IMR-90 (cell line): ENCODE measurements at regions not wholly inside any gene's neighbourhood (a gene's known extent, or its start where the extent isn't known, plus 50 kb on each side); places are given as distances from the start of the nearest gene placed in this dataset.

Source experiments
- ATAC-seq: fragments of 200-7000 bp; cut with Tn5 transposase; 2 replicates; pipeline ENCODE4 v1.9.1; 2020; ENCODE audit warnings: low read depth, mild to moderate bottlenecking, moderate library complexity
- BruUV-seq: library from RNA; stranded (reverse); fragments of 400-500 nt; replicated peaks from 2 replicates; lab custom pipeline; 2021; lab: Mats Ljungman, UMichigan
- CTCF ChIA-PET: fragments of 300-600 bp; formaldehyde crosslinking; extraction: SDS; loops from one replicate; lab custom pipeline; 2021; ENCODE audit warnings: antibody characterized with exemption; lab: Yijun Ruan, JAX
- POLR2A ChIA-PET: fragments of 300-600 bp; sonication (Branson Sonifier 250); formaldehyde crosslinking; loops from one replicate; lab custom pipeline; 2022; ENCODE audit warnings: antibody characterized with exemption; ENCODE audit not compliant: unreplicated experiment; lab: Charles Lee
- DNase-seq: peaks from one replicate; pipeline ENCODE4 v3.0.0; 2013
- H2AFZ ChIP-seq: replicated peaks from 2 replicates; pipeline ENCODE3; 2013; ENCODE audit warnings: low read length, mild to moderate bottlenecking; ENCODE audit not compliant: poor library complexity
- H2AK5ac ChIP-seq: 2 replicates; pipeline ENCODE4 v1.6.1; 2013; ENCODE audit warnings: low read depth, low read length, inconsistent platforms
- H2AK9ac ChIP-seq: replicated peaks from 2 replicates; pipeline ENCODE3; 2013; ENCODE audit warnings: mild to moderate bottlenecking, low read depth, low read length, moderate library complexity; ENCODE audit not compliant: poor library complexity
- H2BK120ac ChIP-seq: 2 replicates; pipeline ENCODE4 v1.6.1; 2013; ENCODE audit warnings: low read depth, low read length, inconsistent platforms
- H2BK15ac ChIP-seq: 3 replicates; pipeline ENCODE4 v1.6.1; 2013; ENCODE audit warnings: low read depth, low read length, inconsistent platforms
- H2BK20ac ChIP-seq: 2 replicates; pipeline ENCODE4 v1.6.1; 2013; ENCODE audit warnings: low read depth, mild to moderate bottlenecking, inconsistent platforms, low read length, moderate library complexity
- H2BK5ac ChIP-seq: 2 replicates; pipeline ENCODE4 v1.6.1; 2013; ENCODE audit warnings: mild to moderate bottlenecking, low read depth, low read length, inconsistent platforms; ENCODE audit not compliant: poor library complexity, severe bottlenecking
- H3K14ac ChIP-seq: replicated peaks from 2 replicates; pipeline ENCODE4 v1.6.1; 2013; ENCODE audit warnings: low read depth, low read length, inconsistent platforms
- H3K18ac ChIP-seq: 2 replicates; pipeline ENCODE4 v1.6.1; 2013; ENCODE audit warnings: low read depth, low read length, control low read depth
- H3K23ac ChIP-seq: 2 replicates; pipeline ENCODE4 v1.6.1; 2013; ENCODE audit warnings: low read depth, low read length, inconsistent platforms
- H3K27ac ChIP-seq: 2 replicates; pipeline ENCODE4 v1.5.1; 2013; ENCODE audit warnings: mild to moderate bottlenecking, control low read depth, low read length; ENCODE audit not compliant: insufficient read depth
- H3K27me3 ChIP-seq: 2 replicates; pipeline ENCODE4 v1.6.1; 2013; ENCODE audit warnings: low read length; ENCODE audit not compliant: control insufficient read depth, insufficient read depth
- H3K36me3 ChIP-seq: 2 replicates; pipeline ENCODE4 v1.6.1; 2013; ENCODE audit warnings: low read length, mixed read lengths; ENCODE audit not compliant: control insufficient read depth, insufficient read depth
- H3K4ac ChIP-seq: 2 replicates; pipeline ENCODE4 v1.6.1; 2013; ENCODE audit warnings: low read depth, low read length, inconsistent platforms
- H3K4me1 ChIP-seq: 2 replicates; pipeline ENCODE4 v1.6.1; 2013; ENCODE audit warnings: low read length, mixed read lengths; ENCODE audit not compliant: control insufficient read depth, insufficient read depth
- H3K4me2 ChIP-seq: 2 replicates; pipeline ENCODE4 v1.6.1; 2013; ENCODE audit warnings: low read depth, mild to moderate bottlenecking, control low read depth, low read length, moderate library complexity
- H3K4me3 ChIP-seq: 2 replicates; pipeline ENCODE4 v1.5.1; 2013; ENCODE audit warnings: low read depth, mild to moderate bottlenecking, control low read depth, low read length, moderate library complexity; ENCODE audit not compliant: insufficient read depth
- H3K56ac ChIP-seq: 2 replicates; pipeline ENCODE4 v1.6.1; 2013; ENCODE audit warnings: low read length, inconsistent platforms; ENCODE audit not compliant: insufficient read depth; ENCODE audit errors: extremely low read depth
- H3K79me1 ChIP-seq, 2 experiments: 2 replicates each; pipeline ENCODE4 v1.6.1; 2013; ENCODE audit warnings: low read length in 2 of 2, inconsistent platforms in 1 of 2, low read depth in 1 of 2
- H3K9ac ChIP-seq: 2 replicates; pipeline ENCODE4 v1.6.1; 2013; ENCODE audit warnings: low read depth, low read length, control low read depth
- H3K9me1 ChIP-seq: 2 replicates; pipeline ENCODE4 v1.6.1; 2013; ENCODE audit warnings: low read length, inconsistent platforms; ENCODE audit not compliant: insufficient read depth
- H3K9me3 ChIP-seq: 2 replicates; pipeline ENCODE4 v1.6.1; 2013; ENCODE audit warnings: low read length; ENCODE audit not compliant: control insufficient read depth, insufficient read depth
- H4K20me1 ChIP-seq: 2 replicates; pipeline ENCODE4 v1.6.1; 2013; ENCODE audit warnings: low read length, inconsistent platforms; ENCODE audit not compliant: insufficient read depth
- H4K5ac ChIP-seq: 2 replicates; pipeline ENCODE4 v1.6.1; 2013; ENCODE audit warnings: mild to moderate bottlenecking, low read depth, low read length, control low read depth
- H4K8ac ChIP-seq, 2 experiments: 2 replicates each; pipeline ENCODE4 v1.6.1; 2013; ENCODE audit warnings: low read depth in 2 of 2, low read length in 2 of 2, control low read depth in 1 of 2, inconsistent platforms in 1 of 2
- H4K91ac ChIP-seq: 2 replicates; pipeline ENCODE4 v1.6.1; 2013; ENCODE audit warnings: low read depth, low read length, inconsistent platforms; ENCODE audit not compliant: insufficient read depth
- CTCF ChIP-seq: conservative IDR thresholded peaks from 2 replicates; pipeline ENCODE4 v1.5.1; 2012; ENCODE audit warnings: mild to moderate bottlenecking, low read depth, low read length, improper control_type of control experiment
- MAFK ChIP-seq: IDR thresholded peaks from 2 replicates; pipeline ENCODE4 v1.6.1; 2012; ENCODE audit warnings: low read depth, low read length, improper control_type of control experiment
- POLR2A ChIP-seq: IDR thresholded peaks from 2 replicates; pipeline ENCODE4 v1.6.1; 2012; ENCODE audit warnings: mild to moderate bottlenecking, low read depth, low read length
- USF2 ChIP-seq: fragments of 150-350 bp; IDR thresholded peaks from 2 replicates; pipeline ENCODE4 v1.6.1; 2017; ENCODE audit warnings: mild to moderate bottlenecking, antibody characterized with exemption, low read length, low read depth
- WGBS, 2 experiments: methylation state at CpG; one replicate each; pipeline versions ENCODE4 v1.1.5 to v1.1.7; 2013; ENCODE audit warnings: missing lambda C conversion rate in 2 of 2; ENCODE audit not compliant: insufficient read length in 1 of 2; ENCODE audit errors: extremely low coverage in 2 of 2; 5-methylcytosine and 5-hydroxymethylcytosine counted together
- dilution Hi-C: fragments of 300-500 bp; cut with HindIII; formaldehyde crosslinking; loops from one replicate; pipeline ENCODE4 v1.14.3; 2018; ENCODE audit warnings: low sequenced_read_pairs; ENCODE audit not compliant: unreplicated experiment
- in situ Hi-C: fragments of 300-500 bp; cut with MboI; formaldehyde crosslinking; loops from 3 replicates; pipeline ENCODE4 v1.14.3; 2019; ENCODE audit warnings: low sequenced_read_pairs, inconsistent platforms, mixed read lengths
- intact Hi-C: fragments of 100-400 bp; cut with micrococcal nuclease; formaldehyde crosslinking; loops from 2 replicates; pipeline ENCODE4 v1.10.0; 2022

- TF ChIP-seq CTCF (no peak), MAFK (no peak), USF2 (no peak), POLR2A (no peak)
- Histone ChIP-seq H3K9ac (no peak overlapping the region), H4K20me1 (no peaks in the 10 kb centered on the region), H3K9me3 (no peaks in the 10 kb centered on the region), H2BK120ac (no peak overlapping the region), H3K4ac (no peak overlapping the region), H3K23ac (no peak overlapping the region), H3K56ac (no peak overlapping the region), H2AFZ (no peak overlapping the region), H2BK15ac (no peak overlapping the region), H3K4me1 (no peaks in the 10 kb centered on the region), H2BK20ac (no peak overlapping the region), H3K27ac (no peak overlapping the region), H3K4me3 (no peak overlapping the region), H3K9me1 (no peaks in the 10 kb centered on the region), H2BK5ac (no peak overlapping the region), H3K18ac (no peak overlapping the region), H3K79me1 (no peaks in the 10 kb centered on the region), H2AK5ac (no peak overlapping the region), H2AK9ac (no peak overlapping the region), H4K91ac (no peak overlapping the region), H3K14ac (no peak overlapping the region), H4K5ac (no peak overlapping the region), H3K4me2 (no peak overlapping the region), H3K27me3 (no peaks in the 10 kb centered on the region; the same call in 1 of the 2 replicates), H3K36me3 (no peaks in the 10 kb centered on the region), H4K8ac (no peak overlapping the region)
- in situ Hi-C loops (no loop called here), intact Hi-C loops (no loop called here), dilution Hi-C loops (no loop called here)
- POLR2A ChIA-PET, result no interaction called here
- WGBS, 2 experiments, result no CpG with 5 or more reads among the region's 2 CpGs
- CTCF ChIA-PET, result no interaction called here
- no peak for ATAC-seq
- DNase-seq, result no peak
- no TSS peak for BruUV-seq
Observed at GRCh38 chr20:40540166-40540565, 148.9 kb downstream of the MAFB start.
